RCC 7860 (cell line): ENCODE measurements at regions not wholly inside any gene's neighbourhood (a gene's known extent, or its start where the extent isn't known, plus 50 kb on each side); places are given as distances from the start of the nearest gene placed in this dataset.

Experiments
- DNase-seq: peaks from one replicate; pipeline ENCODE4 v3.0.0-alpha.2; 2015; ENCODE audit warnings: low spot score
- FAIRE-seq: peaks from 2 replicates; lab custom pipeline; 2012; peaks lifted over from hg19 to GRCh38; lab: Jason Lieb, UNC

GRCh38 chr4:41318839-41319530 lies 62.3 kb downstream of the UCHL1 start:
- FAIRE-seq: no peak
- peak; percentile 50 for DNase-seq

- FAIRE-seq (no peak), DNase-seq (peak; percentile 73)
These were observed 62.8 kb downstream of the UCHL1 start for GRCh38 chr4:41319553-41319952.

GRCh38 chr4:41320278-41320677 lies 63.5 kb downstream of the UCHL1 start:
- no peak for FAIRE-seq
- peak; percentile 25 for DNase-seq

GRCh38 chr4:41320786-41321185 lies 64.1 kb downstream of the UCHL1 start:
- FAIRE-seq: no peak
- no peak for DNase-seq

GRCh38 chr4:41321216-41321945 lies 64.7 kb downstream of the UCHL1 start:
- DNase-seq (no peak), FAIRE-seq (no peak)

- DNase-seq (peak; percentile 37), FAIRE-seq (no peak)
These were observed 65.9 kb downstream of the UCHL1 start for GRCh38 chr4:41322617-41323016.

GRCh38 chr4:41323179-41323578 lies 66.5 kb downstream of the UCHL1 start:
- DNase-seq (no peak), FAIRE-seq (no peak)

GRCh38 chr4:41323706-41324105 lies 67.0 kb downstream of the UCHL1 start:
- FAIRE-seq: no peak
- no peak for DNase-seq

- DNase-seq (peak; percentile 31), FAIRE-seq (no peak)
These were observed 68.1 kb downstream of the UCHL1 start for GRCh38 chr4:41324861-41325260.

- DNase-seq (no peak), FAIRE-seq (no peak)
These were observed 69.2 kb downstream of the UCHL1 start for GRCh38 chr4:41325901-41326300.

- DNase-seq (no peak), FAIRE-seq (no peak)
These were observed 70.0 kb downstream of the UCHL1 start for GRCh38 chr4:41326776-41327175.

- DNase-seq (no peak), FAIRE-seq (no peak)
These were observed 71.0 kb downstream of the UCHL1 start for GRCh38 chr4:41327770-41328169.

GRCh38 chr4:41329361-41329760 lies 72.6 kb downstream of the UCHL1 start:
- no peak for FAIRE-seq
- DNase-seq: no peak

GRCh38 chr4:41331224-41331623 lies 74.5 kb downstream of the UCHL1 start:
- FAIRE-seq (no peak), DNase-seq (no peak)

GRCh38 chr4:41332510-41333054 lies 75.9 kb downstream of the UCHL1 start:
- DNase-seq: no peak
- no peak for FAIRE-seq

GRCh38 chr4:41334182-41334581 lies 77.5 kb downstream of the UCHL1 start:
- DNase-seq: no peak
- no peak for FAIRE-seq

- FAIRE-seq: no peak
- no peak for DNase-seq
These were observed 83.4 kb downstream of the UCHL1 start for GRCh38 chr4:41339812-41340809.

- FAIRE-seq: no peak
- no peak for DNase-seq
These were observed 89.8 kb downstream of the UCHL1 start for GRCh38 chr4:41346306-41347061.

- DNase-seq (no peak), FAIRE-seq (no peak)
These were observed 92.3 kb downstream of the UCHL1 start for GRCh38 chr4:41349021-41349420.
